ENCODE measurements at regions not wholly inside any gene's neighbourhood (a gene's known extent, or its start where the extent isn't known, plus 50 kb on each side); places are given as distances from the start of the nearest gene placed in this dataset.
A peak's percentile ranks its signal among the peaks of the same experiment; 100 is the strongest.

DNA sequence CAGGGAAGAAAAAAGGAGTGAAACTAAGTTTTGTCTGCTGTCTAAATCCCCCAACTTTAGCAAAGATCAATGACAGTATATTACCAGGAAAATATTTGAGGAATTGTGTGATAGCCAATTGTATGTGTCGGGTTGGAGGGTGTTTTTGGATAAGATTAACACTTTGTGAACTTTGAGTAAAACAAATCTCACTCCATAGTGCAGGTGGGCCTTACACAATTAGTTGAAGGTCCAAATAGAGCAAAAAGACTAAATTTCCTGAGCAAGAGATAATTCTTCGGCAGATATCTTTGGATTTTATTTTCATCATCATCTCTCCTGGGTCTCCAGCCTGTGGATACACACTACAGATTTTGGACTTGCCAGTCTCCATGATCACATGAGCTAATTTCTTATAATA is 152.8 kb upstream of the CWC22 start:
- H2AFZ ChIP-seq = no peak overlapping the region
- H3K9me3 ChIP-seq (ENCODE audit: control insufficient read depth, low read length) = no peaks in the 10 kb centered on the region
- H3K27me3 ChIP-seq (ENCODE audit: control insufficient read depth, insufficient read depth, low read length) = no peaks in the 10 kb centered on the region
- no peaks in the 10 kb centered on the region for H3K4me1 ChIP-seq
- H3K4me2 ChIP-seq (ENCODE audit: low read length) = no peak overlapping the region
- TF ChIP-seq, protein P1, sequence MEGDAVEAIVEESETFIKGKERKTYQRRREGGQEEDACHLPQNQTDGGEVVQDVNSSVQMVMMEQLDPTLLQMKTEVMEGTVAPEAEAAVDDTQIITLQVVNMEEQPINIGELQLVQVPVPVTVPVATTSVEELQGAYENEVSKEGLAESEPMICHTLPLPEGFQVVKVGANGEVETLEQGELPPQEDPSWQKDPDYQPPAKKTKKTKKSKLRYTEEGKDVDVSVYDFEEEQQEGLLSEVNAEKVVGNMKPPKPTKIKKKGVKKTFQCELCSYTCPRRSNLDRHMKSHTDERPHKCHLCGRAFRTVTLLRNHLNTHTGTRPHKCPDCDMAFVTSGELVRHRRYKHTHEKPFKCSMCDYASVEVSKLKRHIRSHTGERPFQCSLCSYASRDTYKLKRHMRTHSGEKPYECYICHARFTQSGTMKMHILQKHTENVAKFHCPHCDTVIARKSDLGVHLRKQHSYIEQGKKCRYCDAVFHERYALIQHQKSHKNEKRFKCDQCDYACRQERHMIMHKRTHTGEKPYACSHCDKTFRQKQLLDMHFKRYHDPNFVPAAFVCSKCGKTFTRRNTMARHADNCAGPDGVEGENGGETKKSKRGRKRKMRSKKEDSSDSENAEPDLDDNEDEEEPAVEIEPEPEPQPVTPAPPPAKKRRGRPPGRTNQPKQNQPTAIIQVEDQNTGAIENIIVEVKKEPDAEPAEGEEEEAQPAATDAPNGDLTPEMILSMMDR (IDR thresholded peaks at IDR 0.05) = no peak
- no peaks in the 10 kb centered on the region for H3K36me3 ChIP-seq (ENCODE audit: control insufficient read depth, insufficient read depth, low read length)
- H3K27ac ChIP-seq = no peak overlapping the region
- no peaks in the 10 kb centered on the region for H3K79me2 ChIP-seq
- no peak overlapping the region for H3K9ac ChIP-seq
- H3K4me3 ChIP-seq (ENCODE audit: low read depth, low read length) = no peak overlapping the region

- Histone ChIP-seq H3K9ac (no peak overlapping the region), H3K4me3 (ENCODE audit: low read depth, low read length) (no peak overlapping the region)
Measured at GRCh38 chr2:180158961-180159360, 151.9 kb upstream of the CWC22 start.

GRCh38 chr2:180156651-180157050 is 149.6 kb upstream of the CWC22 start:
- H3K4me1 ChIP-seq = no peaks in the 10 kb centered on the region
- H3K27me3 ChIP-seq (ENCODE audit: control insufficient read depth, insufficient read depth, low read length) = no peaks in the 10 kb centered on the region
- H3K79me2 ChIP-seq = no peaks in the 10 kb centered on the region
- peak overlapping the region; percentile 18 for H2AFZ ChIP-seq
- H3K9me3 ChIP-seq (ENCODE audit: control insufficient read depth, low read length) = no peaks in the 10 kb centered on the region
- no peak overlapping the region for H3K4me2 ChIP-seq (ENCODE audit: low read length)
- H3K27ac ChIP-seq = no peak overlapping the region
- H3K36me3 ChIP-seq (ENCODE audit: control insufficient read depth, insufficient read depth, low read length) = no peaks in the 10 kb centered on the region
- H3K4me3 ChIP-seq (ENCODE audit: low read depth, low read length) = no peak overlapping the region
- no peak overlapping the region for H3K9ac ChIP-seq
- TF ChIP-seq, protein P1 (IDR thresholded peaks at IDR 0.05) = no peak

More at GRCh38 chr2:180158961-180159360, 151.9 kb upstream of the CWC22 start:
- H3K4me2 ChIP-seq (ENCODE audit: low read length) = no peak overlapping the region
- no peaks in the 10 kb centered on the region for H3K27me3 ChIP-seq (ENCODE audit: control insufficient read depth, insufficient read depth, low read length)
- no peak overlapping the region for H2AFZ ChIP-seq
- H3K27ac ChIP-seq = no peak overlapping the region
- no peaks in the 10 kb centered on the region for H3K9me3 ChIP-seq (ENCODE audit: control insufficient read depth, low read length)
- H3K4me1 ChIP-seq = no peaks in the 10 kb centered on the region
- H3K79me2 ChIP-seq = no peaks in the 10 kb centered on the region
- H3K36me3 ChIP-seq (ENCODE audit: control insufficient read depth, insufficient read depth, low read length) = no peaks in the 10 kb centered on the region
- TF ChIP-seq, protein P1 (IDR thresholded peaks at IDR 0.05) = no peak

DNA sequence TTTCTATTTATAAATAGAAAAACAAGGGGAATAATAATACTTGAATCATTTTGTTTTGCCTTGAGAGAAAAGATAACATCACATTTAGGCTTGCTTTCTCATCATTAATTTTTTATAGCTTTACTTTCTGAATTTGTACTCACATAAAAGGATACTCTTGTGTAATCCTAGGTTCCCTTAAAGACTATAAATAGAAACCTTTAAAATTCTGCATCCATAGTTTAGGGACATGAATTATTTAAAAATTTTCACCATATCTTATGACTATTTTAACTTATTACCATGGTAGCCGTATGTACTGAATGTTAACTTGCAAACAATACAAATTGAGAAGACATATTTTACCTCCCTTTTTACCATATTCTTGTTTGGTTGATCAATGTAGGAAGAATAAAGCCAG is 143.5 kb upstream of the CWC22 start:
- Histone ChIP-seq H3K36me3 (ENCODE audit: control insufficient read depth, insufficient read depth, low read length) (no peaks in the 10 kb centered on the region), H3K4me2 (ENCODE audit: low read length) (no peak overlapping the region), H3K4me1 (peaks cover 8% of the 10 kb centered on the region), H2AFZ (peak overlapping the region; percentile 50), H3K4me3 (ENCODE audit: low read depth, low read length) (no peak overlapping the region), H3K9me3 (ENCODE audit: control insufficient read depth, low read length) (no peaks in the 10 kb centered on the region), H3K27ac (no peak overlapping the region), H3K79me2 (no peaks in the 10 kb centered on the region), H3K9ac (no peak overlapping the region), H3K27me3 (ENCODE audit: control insufficient read depth, insufficient read depth, low read length) (no peaks in the 10 kb centered on the region)
- TF ChIP-seq, protein P1 (IDR thresholded peaks at IDR 0.05) = no peak

DNA sequence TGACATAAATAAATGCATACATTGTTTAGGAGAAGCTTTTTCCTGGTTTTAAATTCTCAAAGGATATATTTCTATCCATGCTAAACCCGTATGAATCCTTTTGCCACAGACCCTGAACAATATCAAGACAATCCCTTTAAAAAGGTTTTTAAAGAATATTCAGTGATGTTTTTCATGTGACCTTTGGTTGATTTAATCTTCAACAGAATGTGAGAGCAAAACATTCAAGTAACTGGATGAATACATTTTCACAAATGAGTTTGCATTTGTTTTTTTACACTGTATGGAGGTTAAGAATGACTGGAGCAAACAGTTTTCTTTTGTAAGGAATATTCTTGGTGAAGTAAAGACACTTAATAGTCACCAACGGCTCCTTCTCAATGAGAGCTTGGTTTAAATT is 139.4 kb upstream of the CWC22 start:
- H3K27me3 ChIP-seq (ENCODE audit: control insufficient read depth, insufficient read depth, low read length) = no peaks in the 10 kb centered on the region
- peaks cover 8% of the 10 kb centered on the region for H3K4me1 ChIP-seq
- no peaks in the 10 kb centered on the region for H3K36me3 ChIP-seq (ENCODE audit: control insufficient read depth, insufficient read depth, low read length)
- H3K4me3 ChIP-seq (ENCODE audit: low read depth, low read length) = no peak overlapping the region
- peak overlapping the region; percentile 56 for H2AFZ ChIP-seq
- no peaks in the 10 kb centered on the region for H3K79me2 ChIP-seq
- no peak overlapping the region for H3K27ac ChIP-seq
- TF ChIP-seq, protein P1 (IDR thresholded peaks at IDR 0.05) = no peak
- no peak overlapping the region for H3K4me2 ChIP-seq (ENCODE audit: low read length)
- H3K9me3 ChIP-seq (ENCODE audit: control insufficient read depth, low read length) = no peaks in the 10 kb centered on the region
- no peak overlapping the region for H3K9ac ChIP-seq

Data from parathyroid adenoma (tissue), 2 donors.